ENCODE measurements at regions not wholly inside any gene's neighbourhood (a gene's known extent, or its start where the extent isn't known, plus 50 kb on each side); places are given as distances from the start of the nearest gene placed in this dataset.

DNA sequence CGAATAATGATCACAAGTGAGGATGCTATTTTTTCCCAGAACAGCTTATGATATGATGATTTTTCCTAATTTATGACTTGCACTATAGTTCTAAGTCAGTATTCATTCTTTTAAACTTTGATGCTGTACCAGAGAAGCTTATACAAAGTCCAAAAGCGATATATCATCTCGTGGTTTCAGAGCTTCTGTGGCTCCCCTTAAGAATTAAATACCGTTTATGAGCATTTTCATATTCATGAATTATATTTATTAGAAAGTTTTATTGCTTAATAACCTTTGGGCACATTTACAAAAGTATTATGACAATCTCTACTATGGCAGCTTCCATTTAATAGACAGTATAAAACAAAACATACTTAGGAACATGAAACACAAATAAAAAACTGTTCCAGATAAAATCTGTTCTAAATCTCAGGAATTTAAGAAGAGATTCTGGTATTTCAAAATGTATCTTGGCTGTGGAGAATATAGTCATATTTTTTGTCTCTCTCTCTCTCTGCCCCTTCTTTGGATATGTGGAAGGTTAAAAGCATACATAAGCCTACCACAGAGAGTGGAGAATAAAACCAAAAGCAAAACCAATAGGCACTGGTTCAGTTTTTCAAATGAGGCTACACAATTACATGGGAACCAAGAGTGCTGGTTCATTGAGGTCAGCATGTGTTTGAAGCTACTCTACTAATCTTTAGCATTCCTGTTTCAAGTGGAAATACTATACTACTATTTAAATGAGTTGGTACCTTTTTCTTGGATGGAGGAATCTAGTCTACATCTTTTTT is 884.5 kb upstream of the GJE1 start:
- DNase-seq (no peak), ATAC-seq (replicated peaks) (no peak)
- Mint-ChIP-seq H3K36me3 (no peaks in the 10 kb centered on the region), H3K4me1 (no peaks in the 10 kb centered on the region), H3K9me3 (no peaks in the 10 kb centered on the region), H3K4me3 (no peak overlapping the region), H3K27ac (no peak overlapping the region), H3K27me3 (no peaks in the 10 kb centered on the region)

DNA sequence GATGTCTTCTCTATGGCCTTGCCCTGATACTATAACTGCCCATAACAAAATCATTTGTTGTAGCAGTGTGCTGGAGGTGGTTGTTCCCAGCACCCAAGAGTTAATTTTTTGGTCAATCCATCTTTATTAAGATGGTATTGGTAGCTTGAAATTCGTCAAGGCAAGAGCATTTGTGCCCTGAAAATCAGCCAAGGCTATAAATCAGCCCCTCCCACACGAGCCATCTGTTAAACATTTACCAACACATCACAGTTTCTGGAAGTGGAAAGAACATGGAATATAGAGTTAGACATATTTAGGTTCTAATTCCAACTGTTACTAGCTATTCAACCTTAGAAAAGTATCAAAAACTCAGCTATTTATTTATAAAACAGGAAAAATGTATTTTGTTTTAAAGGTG is 888.4 kb upstream of the GJE1 start:
- no peak for ATAC-seq (replicated peaks)

GRCh38 chr6:141242957-141243356 is 889.8 kb upstream of the GJE1 start:
- no peak overlapping the region for H3K27ac Mint-ChIP-seq
- H3K4me3 Mint-ChIP-seq: no peak overlapping the region
- ATAC-seq (replicated peaks) (no peak), DNase-seq (no peak)
- H3K27me3 Mint-ChIP-seq: no peaks in the 10 kb centered on the region
- no peaks in the 10 kb centered on the region for H3K36me3 Mint-ChIP-seq
- H3K9me3 Mint-ChIP-seq: no peaks in the 10 kb centered on the region
- no peaks in the 10 kb centered on the region for H3K4me1 Mint-ChIP-seq

More for the DNA sequence above, 888.4 kb upstream of the GJE1 start:
- Mint-ChIP-seq H3K36me3 (no peaks in the 10 kb centered on the region), H3K4me1 (no peaks in the 10 kb centered on the region), H3K27ac (no peak overlapping the region), H3K9me3 (no peaks in the 10 kb centered on the region), H3K27me3 (no peaks in the 10 kb centered on the region), H3K4me3 (no peak overlapping the region)
- DNase-seq: no peak

DNA sequence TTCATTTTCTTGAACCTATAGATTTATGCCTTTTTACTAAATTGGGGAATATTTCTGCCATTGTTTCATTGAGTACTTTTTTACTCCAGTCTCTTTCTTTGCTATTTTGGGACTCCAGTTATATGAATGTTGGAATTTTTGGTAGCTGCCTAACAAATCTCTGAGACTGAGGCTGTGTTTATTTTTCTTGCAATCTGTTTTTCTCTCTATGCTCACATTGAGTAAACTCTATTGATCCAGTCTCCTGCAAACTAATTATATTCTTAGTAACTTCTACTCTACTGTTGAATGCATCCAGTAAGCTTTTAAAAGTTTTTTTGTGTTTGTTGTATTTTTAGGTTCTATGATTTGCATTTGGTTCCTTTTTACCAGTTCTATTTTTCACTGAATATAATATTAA is 903.4 kb upstream of the GJE1 start:
- ATAC-seq (replicated peaks): no peak

DNA sequence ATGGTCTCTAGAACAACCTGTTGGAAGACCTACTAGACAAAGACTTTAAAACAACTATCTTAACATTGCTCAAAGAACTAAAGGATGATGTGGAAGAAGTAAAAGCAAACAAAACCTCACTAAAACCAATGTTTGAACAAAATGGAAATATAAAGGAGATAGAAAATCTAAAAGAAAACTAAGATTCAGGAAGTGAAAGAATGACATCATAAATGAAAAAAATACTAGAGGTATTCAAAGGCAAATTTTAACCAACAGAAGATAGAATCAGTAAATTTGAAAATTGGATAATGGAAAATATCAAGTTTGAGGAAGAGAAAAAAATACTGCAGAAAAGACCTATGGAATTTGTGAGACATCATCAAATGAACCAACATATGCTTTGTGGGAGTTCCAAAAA is 914.1 kb upstream of the GJE1 start:
- Mint-ChIP-seq H3K4me1 (peaks cover 0 to 10% of the 10 kb centered on the region in 2 donors), H3K27ac (no peak overlapping the region), H3K4me3 (no peak overlapping the region), H3K27me3 (no peaks in the 10 kb centered on the region), H3K36me3 (peaks cover 2 to 3% of the 10 kb centered on the region in 2 donors), H3K9me3 (peaks cover 25 to 26% of the 10 kb centered on the region in 2 donors)
- peak in 1 of 2 donors; percentile 22 for ATAC-seq (replicated peaks)
- no peak for DNase-seq

More for the DNA sequence above, 903.4 kb upstream of the GJE1 start:
- Mint-ChIP-seq H3K4me3 (no peak overlapping the region), H3K27ac (no peak overlapping the region), H3K36me3 (no peaks in the 10 kb centered on the region), H3K4me1 (no peaks in the 10 kb centered on the region), H3K9me3 (peaks cover 5 to 8% of the 10 kb centered on the region in 2 donors), H3K27me3 (no peaks in the 10 kb centered on the region)
- no peak for DNase-seq

- peaks cover 2 to 3% of the 10 kb centered on the region in 2 donors for H3K36me3 Mint-ChIP-seq
- no peak overlapping the region for H3K27ac Mint-ChIP-seq
- no peaks in the 10 kb centered on the region for H3K27me3 Mint-ChIP-seq
- DNase-seq: no peak
- peaks cover 0 to 10% of the 10 kb centered on the region in 2 donors for H3K4me1 Mint-ChIP-seq
- H3K9me3 Mint-ChIP-seq: peaks cover 23 to 25% of the 10 kb centered on the region in 2 donors
- no peak for ATAC-seq (replicated peaks)
- H3K4me3 Mint-ChIP-seq: no peak overlapping the region
Measured at GRCh38 chr6:141216726-141217125, 916.0 kb upstream of the GJE1 start.

- Mint-ChIP-seq H3K27ac (no peak overlapping the region), H3K9me3 (peaks cover 3 to 4% of the 10 kb centered on the region in 2 donors), H3K36me3 (peaks cover 0 to 2% of the 10 kb centered on the region in 2 donors), H3K27me3 (no peaks in the 10 kb centered on the region), H3K4me1 (no peaks in the 10 kb centered on the region), H3K4me3 (no peak overlapping the region)
- ATAC-seq (replicated peaks): no peak
- no peak for DNase-seq
Measured at GRCh38 chr6:141212296-141212695, 920.4 kb upstream of the GJE1 start.

- no peak overlapping the region for H3K27ac Mint-ChIP-seq
- DNase-seq: no peak
- no peak for ATAC-seq (replicated peaks)
- H3K27me3 Mint-ChIP-seq: no peaks in the 10 kb centered on the region
- H3K4me3 Mint-ChIP-seq: no peak overlapping the region
- H3K36me3 Mint-ChIP-seq: no peaks in the 10 kb centered on the region
- H3K4me1 Mint-ChIP-seq: no peaks in the 10 kb centered on the region
- no peaks in the 10 kb centered on the region for H3K9me3 Mint-ChIP-seq
Measured at GRCh38 chr6:141211845-141212244, 920.9 kb upstream of the GJE1 start.

DNA sequence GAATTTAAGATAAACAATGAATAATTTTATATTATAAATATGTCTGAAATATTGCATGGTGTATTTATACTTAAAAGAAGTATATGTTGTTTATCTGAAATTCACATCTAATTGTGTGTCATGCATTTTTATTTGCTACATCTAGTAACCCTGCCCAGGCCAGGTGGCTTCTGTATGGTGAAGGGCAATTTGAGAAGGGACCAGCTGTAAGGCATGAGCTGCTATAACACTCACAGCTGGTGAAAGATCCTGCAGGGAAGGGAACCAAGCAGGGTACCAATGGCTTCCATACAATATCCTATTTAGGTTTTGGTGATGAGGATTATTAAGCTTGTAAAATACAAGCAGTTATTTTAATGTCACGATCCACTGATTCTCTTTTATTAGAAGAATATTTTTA is 921.8 kb upstream of the GJE1 start:
- Mint-ChIP-seq H3K27me3 (no peaks in the 10 kb centered on the region), H3K36me3 (no peaks in the 10 kb centered on the region), H3K4me3 (no peak overlapping the region), H3K9me3 (no peaks in the 10 kb centered on the region), H3K27ac (no peak overlapping the region), H3K4me1 (no peaks in the 10 kb centered on the region)
- ATAC-seq (replicated peaks) (no peak), DNase-seq (no peak)

- Mint-ChIP-seq H3K36me3 (no peaks in the 10 kb centered on the region), H3K4me3 (no peak overlapping the region), H3K27ac (no peak overlapping the region), H3K9me3 (no peaks in the 10 kb centered on the region), H3K27me3 (no peaks in the 10 kb centered on the region), H3K4me1 (no peaks in the 10 kb centered on the region)
- DNase-seq (no peak), ATAC-seq (replicated peaks) (no peak)
Measured at GRCh38 chr6:141209890-141210289, 922.8 kb upstream of the GJE1 start.

- no peak for ATAC-seq (replicated peaks)
- DNase-seq: no peak
- no peaks in the 10 kb centered on the region for H3K36me3 Mint-ChIP-seq
- peaks cover 0 to 2% of the 10 kb centered on the region in 2 donors for H3K9me3 Mint-ChIP-seq
- H3K27ac Mint-ChIP-seq: no peak overlapping the region
- no peak overlapping the region for H3K4me3 Mint-ChIP-seq
- H3K27me3 Mint-ChIP-seq: no peaks in the 10 kb centered on the region
- no peaks in the 10 kb centered on the region for H3K4me1 Mint-ChIP-seq
Measured at GRCh38 chr6:141208101-141208500, 924.6 kb upstream of the GJE1 start.

DNA sequence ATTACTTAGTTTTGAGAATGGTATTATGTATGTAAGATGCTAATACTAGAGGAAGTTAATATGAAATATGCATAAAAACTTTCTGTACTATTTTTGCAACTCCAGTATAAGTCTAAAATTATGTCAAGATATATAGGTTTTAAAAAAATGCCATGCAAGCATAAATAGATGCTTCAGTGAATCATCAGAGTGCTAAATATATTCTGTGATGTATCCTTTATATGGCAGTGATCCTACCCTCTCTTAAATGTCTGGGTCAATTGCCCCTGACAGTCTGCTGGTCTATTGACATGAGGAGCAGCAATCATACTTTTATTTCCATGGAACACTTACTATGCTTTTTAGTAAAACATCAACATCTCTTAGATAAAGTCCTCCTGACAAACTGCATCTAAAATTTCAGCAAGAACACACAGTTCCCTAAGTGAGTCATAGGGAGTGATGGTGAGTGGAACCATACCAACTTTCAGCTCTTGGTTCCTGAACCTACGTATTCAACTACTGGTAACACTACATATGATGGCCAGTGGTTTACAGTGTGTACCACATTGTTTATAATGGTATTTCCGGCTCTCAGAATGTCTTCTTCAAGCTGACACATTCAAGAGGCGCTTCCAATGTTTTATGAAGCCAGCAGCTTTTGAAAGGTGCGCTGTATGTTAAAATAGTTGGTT is 928.7 kb upstream of the GJE1 start:
- ATAC-seq (replicated peaks): no peak
- no peak overlapping the region for H3K4me3 Mint-ChIP-seq

GRCh38 chr6:141202626-141203025 is 930.1 kb upstream of the GJE1 start:
- Mint-ChIP-seq H3K4me3 (no peak overlapping the region), H3K9me3 (peaks cover 0 to 2% of the 10 kb centered on the region in 2 donors), H3K27me3 (no peaks in the 10 kb centered on the region), H3K27ac (no peak overlapping the region), H3K4me1 (no peaks in the 10 kb centered on the region), H3K36me3 (no peaks in the 10 kb centered on the region)
- DNase-seq (no peak), ATAC-seq (replicated peaks) (no peak)

More for the DNA sequence above, 928.7 kb upstream of the GJE1 start:
- no peak overlapping the region for H3K27ac Mint-ChIP-seq
- no peaks in the 10 kb centered on the region for H3K4me1 Mint-ChIP-seq
- no peak for DNase-seq
- no peaks in the 10 kb centered on the region for H3K36me3 Mint-ChIP-seq
- peaks cover 0 to 2% of the 10 kb centered on the region in 2 donors for H3K9me3 Mint-ChIP-seq
- no peaks in the 10 kb centered on the region for H3K27me3 Mint-ChIP-seq

GRCh38 chr6:141199074-141199473 is 933.7 kb upstream of the GJE1 start:
- peaks cover 0 to 2% of the 10 kb centered on the region in 2 donors for H3K9me3 Mint-ChIP-seq
- H3K27me3 Mint-ChIP-seq: no peaks in the 10 kb centered on the region
- H3K36me3 Mint-ChIP-seq: no peaks in the 10 kb centered on the region
- DNase-seq (no peak), ATAC-seq (replicated peaks) (no peak)
- H3K27ac Mint-ChIP-seq: no peak overlapping the region
- H3K4me3 Mint-ChIP-seq: no peak overlapping the region
- no peaks in the 10 kb centered on the region for H3K4me1 Mint-ChIP-seq

- Mint-ChIP-seq H3K9me3 (peaks cover 3 to 6% of the 10 kb centered on the region in 2 donors), H3K4me3 (no peak overlapping the region), H3K36me3 (no peaks in the 10 kb centered on the region), H3K27me3 (no peaks in the 10 kb centered on the region), H3K4me1 (no peaks in the 10 kb centered on the region), H3K27ac (no peak overlapping the region)
- DNase-seq (no peak), ATAC-seq (replicated peaks) (peak in 1 of 2 donors; percentile 23)
Measured at GRCh38 chr6:141195251-141195832, 937.4 kb upstream of the GJE1 start.

All from stimulated activated naive B cell treated with anti-CD40 and anti-IgM and Interleukin-4, amounts not matched to agents 10 μg/mL and 1 μg/mL and 100 μg/mL, for 72 hours (primary cell).